Activated CD8-positive, alpha-beta T cell treated with anti-CD3 and anti-CD28 coated beads for 36 hours (primary cell): ENCODE measurements at regions not wholly inside any gene's neighbourhood (a gene's known extent, or its start where the extent isn't known, plus 50 kb on each side); places are given as distances from the start of the nearest gene placed in this dataset.

Experiments
- ATAC-seq: fragments of 200-7000 bp; cut with Tn5 transposase; one replicate; pipeline ENCODE4 v1.10.0; 2021; ENCODE audit warnings: mild to moderate bottlenecking, moderate library complexity
- CTCF ChIA-PET: fragments of 350-600 bp; sonication (Branson Sonifier 250); formaldehyde crosslinking; loops from one replicate; lab custom pipeline; 2021; ENCODE audit warnings: antibody characterized with exemption; lab: Charles Lee
- POLR2A ChIA-PET: fragments of 350-600 bp; sonication (Branson Sonifier 250); formaldehyde crosslinking; loops from one replicate; lab custom pipeline; 2021; ENCODE audit warnings: antibody characterized with exemption; lab: Charles Lee
- DNase-seq: peaks from one replicate; pipeline ENCODE4 v3.0.0-alpha.2; 2020
- H3K27ac Mint-ChIP-seq: one replicate; pipeline ENCODE4 v1.8.0; 2021; ENCODE audit warnings: mild to moderate bottlenecking, mixed read lengths
- H3K27me3 Mint-ChIP-seq: one replicate; pipeline ENCODE4 v1.8.0; 2021; ENCODE audit warnings: mixed read lengths
- H3K36me3 Mint-ChIP-seq: one replicate; pipeline ENCODE4 v1.8.0; 2021; ENCODE audit warnings: low read depth, mixed read lengths
- H3K4me1 Mint-ChIP-seq: one replicate; pipeline ENCODE4 v1.8.0; 2021; ENCODE audit warnings: low read depth, mixed read lengths
- H3K4me3 Mint-ChIP-seq: one replicate; pipeline ENCODE4 v1.8.0; 2021; ENCODE audit warnings: mild to moderate bottlenecking, moderate library complexity, mixed read lengths
- H3K9me3 Mint-ChIP-seq: one replicate; pipeline ENCODE4 v1.8.0; 2021; ENCODE audit warnings: mixed read lengths
- intact Hi-C: fragments of 100-400 bp; cut with micrococcal nuclease; formaldehyde crosslinking; loops from one replicate; pipeline ENCODE4 v1.10.0; 2022
- TF ChIP-seq, protein P1 (sequence below): fragments of 200-600 bp; IDR thresholded peaks from one replicate; pipeline ENCODE4 v1.8.0; 2022; ENCODE audit warnings: antibody characterized with exemption, mild to moderate bottlenecking

DNA sequence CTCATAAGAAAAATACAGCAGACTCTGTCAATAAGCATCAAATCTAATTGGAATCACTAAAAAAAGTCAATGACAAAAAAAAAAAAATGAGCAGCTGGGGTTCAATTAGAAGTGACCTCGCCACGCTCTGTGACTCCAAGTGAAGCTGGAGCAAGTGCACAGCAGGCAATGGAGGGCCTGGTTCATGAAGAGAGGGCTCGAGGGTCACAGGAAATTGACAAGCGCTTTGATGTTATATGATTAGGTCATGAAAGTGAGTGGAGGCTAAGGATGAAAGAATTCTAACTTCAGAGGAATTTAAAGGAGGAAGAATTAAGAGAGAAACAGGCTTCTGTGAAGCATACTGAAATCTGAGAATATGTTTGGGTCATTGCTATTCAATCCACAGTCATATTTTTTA, 85.4 kb upstream of the TMEM18 start:
- ATAC-seq: no peak
- Mint-ChIP-seq H3K4me3 (no peak overlapping the region), H3K9me3 (no peaks in the 10 kb centered on the region)

GRCh38 chr2:761384-761783, 84.2 kb upstream of the TMEM18 start:
- DNase-seq (no peak), ATAC-seq (no peak)
- H3K4me1 Mint-ChIP-seq: peaks cover 4% of the 10 kb centered on the region
- ChIA-PET CTCF (no interaction called here), POLR2A (no interaction called here)
- no peak overlapping the region for H3K27ac Mint-ChIP-seq
- no peaks in the 10 kb centered on the region for H3K36me3 Mint-ChIP-seq
- peaks cover 5% of the 10 kb centered on the region for H3K27me3 Mint-ChIP-seq
- intact Hi-C loops: no loop called here
- TF ChIP-seq, protein P1, sequence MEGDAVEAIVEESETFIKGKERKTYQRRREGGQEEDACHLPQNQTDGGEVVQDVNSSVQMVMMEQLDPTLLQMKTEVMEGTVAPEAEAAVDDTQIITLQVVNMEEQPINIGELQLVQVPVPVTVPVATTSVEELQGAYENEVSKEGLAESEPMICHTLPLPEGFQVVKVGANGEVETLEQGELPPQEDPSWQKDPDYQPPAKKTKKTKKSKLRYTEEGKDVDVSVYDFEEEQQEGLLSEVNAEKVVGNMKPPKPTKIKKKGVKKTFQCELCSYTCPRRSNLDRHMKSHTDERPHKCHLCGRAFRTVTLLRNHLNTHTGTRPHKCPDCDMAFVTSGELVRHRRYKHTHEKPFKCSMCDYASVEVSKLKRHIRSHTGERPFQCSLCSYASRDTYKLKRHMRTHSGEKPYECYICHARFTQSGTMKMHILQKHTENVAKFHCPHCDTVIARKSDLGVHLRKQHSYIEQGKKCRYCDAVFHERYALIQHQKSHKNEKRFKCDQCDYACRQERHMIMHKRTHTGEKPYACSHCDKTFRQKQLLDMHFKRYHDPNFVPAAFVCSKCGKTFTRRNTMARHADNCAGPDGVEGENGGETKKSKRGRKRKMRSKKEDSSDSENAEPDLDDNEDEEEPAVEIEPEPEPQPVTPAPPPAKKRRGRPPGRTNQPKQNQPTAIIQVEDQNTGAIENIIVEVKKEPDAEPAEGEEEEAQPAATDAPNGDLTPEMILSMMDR: no peak
- H3K9me3 Mint-ChIP-seq: no peaks in the 10 kb centered on the region
- H3K4me3 Mint-ChIP-seq: no peak overlapping the region

More for the DNA sequence above, 85.4 kb upstream of the TMEM18 start:
- H3K27me3 Mint-ChIP-seq: no peaks in the 10 kb centered on the region
- POLR2A ChIA-PET: interaction anchor here (0.6 kb wide), 1 partner anchor 679 kb away, joined by 3 read pairs; no protein-coding TSS in a partner anchor
- TF ChIP-seq, protein P1: no peak
- H3K4me1 Mint-ChIP-seq: peaks cover 14% of the 10 kb centered on the region
- H3K27ac Mint-ChIP-seq: no peak overlapping the region
- intact Hi-C loops: no loop called here
- no peaks in the 10 kb centered on the region for H3K36me3 Mint-ChIP-seq
- DNase-seq: no peak
- CTCF ChIA-PET: no interaction called here

- intact Hi-C loops: no loop called here
- CTCF ChIA-PET: interaction anchor here (1.3 kb wide), 1 partner anchor 786 kb away, joined by 3 read pairs; no protein-coding TSS in a partner anchor
- POLR2A ChIA-PET: no interaction called here
- Mint-ChIP-seq H3K36me3 (no peaks in the 10 kb centered on the region), H3K9me3 (no peaks in the 10 kb centered on the region), H3K27me3 (peaks cover 6% of the 10 kb centered on the region), H3K27ac (no peak overlapping the region), H3K4me3 (no peak overlapping the region), H3K4me1 (peaks cover 4% of the 10 kb centered on the region)
- TF ChIP-seq, protein P1: no peak
- no peak for ATAC-seq
- no peak for DNase-seq
These were observed 82.8 kb upstream of the TMEM18 start for GRCh38 chr2:760001-760400.

DNA sequence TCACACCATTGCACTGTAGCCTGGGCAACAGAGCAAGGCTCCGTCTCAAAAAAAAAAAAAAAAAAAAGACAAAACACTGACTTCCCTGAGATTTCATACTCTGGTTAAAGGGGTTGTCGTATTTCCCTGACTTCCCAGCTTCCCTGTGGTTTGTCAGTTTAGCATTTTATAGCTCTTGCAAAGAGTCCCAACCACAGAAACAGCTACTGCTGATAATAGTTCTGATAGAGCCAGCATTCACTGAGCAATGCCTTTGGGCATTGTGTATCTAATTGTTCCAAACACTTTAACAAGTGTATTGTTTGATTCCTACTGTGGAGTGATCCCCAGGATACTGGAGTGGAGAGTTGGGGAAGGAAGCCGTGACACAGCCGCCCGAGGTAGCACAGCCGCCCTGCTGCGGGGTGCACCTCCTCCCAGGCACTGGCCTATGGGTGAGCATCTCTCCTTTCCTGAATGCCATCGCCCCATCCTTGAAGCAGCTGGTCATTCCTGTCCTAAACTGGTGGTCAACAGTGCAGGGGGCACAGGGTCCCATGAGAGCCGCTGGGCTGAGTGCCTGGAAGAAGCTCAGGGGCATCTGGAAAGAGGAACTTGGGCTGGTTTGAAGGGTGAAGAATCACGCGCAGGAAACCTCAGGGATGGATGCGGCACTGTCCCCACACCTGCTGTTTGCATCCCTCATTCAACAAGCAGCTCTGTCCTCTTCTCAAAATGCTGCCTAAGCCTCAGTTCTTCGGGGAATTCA, 81.0 kb upstream of the TMEM18 start:
- intact Hi-C loops: no loop called here
- DNase-seq (no peak), ATAC-seq (no peak)
- H3K27me3 Mint-ChIP-seq: peaks cover 6% of the 10 kb centered on the region
- H3K36me3 Mint-ChIP-seq: no peaks in the 10 kb centered on the region
- H3K9me3 Mint-ChIP-seq: no peaks in the 10 kb centered on the region
- peaks cover 4% of the 10 kb centered on the region for H3K4me1 Mint-ChIP-seq
- no peak overlapping the region for H3K27ac Mint-ChIP-seq
- TF ChIP-seq, protein P1: no peak
- POLR2A ChIA-PET: no interaction called here
- CTCF ChIA-PET: no interaction called here
- no peak overlapping the region for H3K4me3 Mint-ChIP-seq

DNA sequence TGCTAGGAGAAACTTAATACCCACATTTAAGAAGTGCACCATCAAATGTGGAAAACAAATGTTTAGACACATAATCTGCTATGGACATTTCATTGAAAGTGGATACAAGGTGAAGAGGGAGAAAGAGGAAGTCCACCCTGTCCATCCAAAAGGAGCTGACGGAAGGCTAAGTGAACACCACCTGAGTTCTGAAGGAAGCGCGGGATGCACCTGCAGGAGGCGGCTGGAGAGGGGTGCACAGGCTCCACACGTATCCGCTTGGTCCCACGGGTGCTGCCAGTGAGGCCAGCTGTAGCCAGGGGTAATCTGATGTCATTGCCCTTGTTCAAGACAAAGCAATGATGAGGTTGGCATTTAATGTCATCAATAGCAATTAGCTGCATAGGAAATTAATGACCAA, 75.9 kb upstream of the TMEM18 start:
- Mint-ChIP-seq H3K27me3 (peaks cover 16% of the 10 kb centered on the region), H3K36me3 (no peaks in the 10 kb centered on the region), H3K9me3 (no peaks in the 10 kb centered on the region), H3K4me3 (no peak overlapping the region), H3K4me1 (no peaks in the 10 kb centered on the region), H3K27ac (no peak overlapping the region)
- no peak for DNase-seq
- intact Hi-C loops: no loop called here
- TF ChIP-seq, protein P1: no peak
- no peak for ATAC-seq
- ChIA-PET POLR2A (no interaction called here), CTCF (no interaction called here)
